Astrocyte (in vitro differentiated cells and primary cell): ENCODE measurements at regions not wholly inside any gene's neighbourhood (a gene's known extent, or its start where the extent isn't known, plus 50 kb on each side); places are given as distances from the start of the nearest gene placed in this dataset.

Experiments used
- DNase-seq: peaks from one replicate; pipeline ENCODE4 v3.0.0-alpha.2; 2010; ENCODE audit warnings: low read depth
- FAIRE-seq: peaks from 2 replicates; lab custom pipeline; 2011; peaks lifted over from hg19 to GRCh38; lab: Jason Lieb, UNC
- H2AFZ ChIP-seq: 2 replicates; pipeline ENCODE4 v1.6.0; 2012; ENCODE audit warnings: low read depth, low read length, inconsistent platforms
- H3K27ac ChIP-seq: 2 replicates; pipeline ENCODE4 v1.5.1; 2011; ENCODE audit warnings: low read depth, low read length, inconsistent platforms
- H3K27me3 ChIP-seq: 2 replicates; pipeline ENCODE4 v1.6.0; 2011; ENCODE audit warnings: low read length, inconsistent platforms; ENCODE audit not compliant: insufficient read depth
- H3K36me3 ChIP-seq: 2 replicates; pipeline ENCODE4 v1.5.1; 2011; ENCODE audit warnings: low read length, inconsistent platforms; ENCODE audit not compliant: insufficient read depth
- H3K4me1 ChIP-seq: 2 replicates; pipeline ENCODE4 v1.5.1; 2011; ENCODE audit warnings: low read length, inconsistent platforms; ENCODE audit not compliant: insufficient read depth
- H3K4me2 ChIP-seq: 2 replicates; pipeline ENCODE4 v1.6.0; 2012; ENCODE audit warnings: low read length, inconsistent platforms
- H3K4me3 ChIP-seq: 2 replicates; pipeline ENCODE4 v1.5.1; 2011; ENCODE audit warnings: low read depth, mild to moderate bottlenecking, low read length, inconsistent platforms; ENCODE audit not compliant: insufficient read depth
- H3K79me2 ChIP-seq: 2 replicates; pipeline ENCODE4 v1.6.0; 2012; ENCODE audit warnings: mild to moderate bottlenecking, low read length, inconsistent platforms; ENCODE audit not compliant: insufficient read depth
- H3K9ac ChIP-seq: 2 replicates; pipeline ENCODE4 v1.6.0; 2012; ENCODE audit warnings: mild to moderate bottlenecking, low read length, inconsistent platforms
- H3K9me3 ChIP-seq: 2 replicates; pipeline ENCODE4 v1.5.1; 2012; ENCODE audit warnings: low read depth, mild to moderate bottlenecking, low read length, inconsistent platforms; ENCODE audit not compliant: insufficient read depth
- H4K20me1 ChIP-seq: 2 replicates; pipeline ENCODE4 v1.6.0; 2012; ENCODE audit warnings: low read length, inconsistent platforms; ENCODE audit not compliant: insufficient read depth
- H3K27ac Mint-ChIP-seq: one replicate; pipeline ENCODE4 v1.8.0; 2021; ENCODE audit warnings: mild to moderate bottlenecking, mixed read lengths; ENCODE audit not compliant: unreplicated experiment
- H3K27me3 Mint-ChIP-seq: one replicate; pipeline ENCODE4 v1.8.0; 2021; ENCODE audit warnings: low read depth, mixed read lengths; ENCODE audit not compliant: unreplicated experiment
- H3K36me3 Mint-ChIP-seq: one replicate; pipeline ENCODE4 v1.8.0; 2021; ENCODE audit warnings: low read depth, mixed read lengths; ENCODE audit not compliant: unreplicated experiment
- H3K4me1 Mint-ChIP-seq: one replicate; pipeline ENCODE4 v1.8.0; 2021; ENCODE audit warnings: low read depth, mixed read lengths; ENCODE audit not compliant: unreplicated experiment
- H3K4me3 Mint-ChIP-seq: one replicate; pipeline ENCODE4 v1.8.0; 2021; ENCODE audit warnings: mild to moderate bottlenecking, moderate library complexity, mixed read lengths; ENCODE audit not compliant: unreplicated experiment
- H3K9me3 Mint-ChIP-seq: one replicate; pipeline ENCODE4 v1.8.0; 2021; ENCODE audit warnings: mild to moderate bottlenecking, mixed read lengths; ENCODE audit not compliant: unreplicated experiment
- CTCF ChIP-seq: IDR thresholded peaks from 2 replicates; pipeline ENCODE4 v1.5.1; 2011; ENCODE audit warnings: low read depth, mild to moderate bottlenecking, inconsistent platforms, low read length, moderate library complexity; ENCODE audit not compliant: insufficient read depth
- EZH2 ChIP-seq: IDR thresholded peaks from 2 replicates; pipeline ENCODE4 v1.6.1; 2012; ENCODE audit warnings: mild to moderate bottlenecking, low read length, inconsistent platforms; ENCODE audit not compliant: insufficient read depth

- Histone ChIP-seq H3K79me2 (no peaks in the 10 kb centered on the region), H3K4me3 (no peak overlapping the region), H3K4me2 (no peak overlapping the region), H3K27me3 (no peaks in the 10 kb centered on the region), H3K27ac (no peak overlapping the region), H3K9me3 (no peaks in the 10 kb centered on the region), H3K36me3 (no peaks in the 10 kb centered on the region), H3K4me1 (no peaks in the 10 kb centered on the region), H3K9ac (no peak overlapping the region), H2AFZ (no peak overlapping the region), H4K20me1 (no peaks in the 10 kb centered on the region)
- Mint-ChIP-seq H3K4me3 (no peak overlapping the region), H3K27ac (no peak overlapping the region), H3K9me3 (no peaks in the 10 kb centered on the region), H3K36me3 (no peaks in the 10 kb centered on the region), H3K4me1 (no peaks in the 10 kb centered on the region), H3K27me3 (no peaks in the 10 kb centered on the region)
- TF ChIP-seq EZH2, result no peak
- TF ChIP-seq CTCF, result no peak
- DNase-seq (no peak), FAIRE-seq (no peak)
Measured at GRCh38 chr16:6446370-6446769, 886.3 kb upstream of the RBFOX1 start.

- H2AFZ ChIP-seq, result no peak overlapping the region
- H4K20me1 ChIP-seq, result no peaks in the 10 kb centered on the region
- no peak for FAIRE-seq
- H3K27me3 Mint-ChIP-seq, result peaks cover 2% of the 10 kb centered on the region
- H3K4me2 ChIP-seq, result no peak overlapping the region
- DNase-seq, result no peak
- H3K4me3 Mint-ChIP-seq, result no peak overlapping the region
- no peaks in the 10 kb centered on the region for H3K79me2 ChIP-seq
- H3K4me1 Mint-ChIP-seq, result no peaks in the 10 kb centered on the region
- TF ChIP-seq EZH2 (no peak), CTCF (no peak)
- no peaks in the 10 kb centered on the region for H3K27me3 ChIP-seq
- H3K4me3 ChIP-seq, result no peak overlapping the region
- no peaks in the 10 kb centered on the region for H3K36me3 ChIP-seq
- peaks cover 2% of the 10 kb centered on the region for H3K9me3 Mint-ChIP-seq
- no peaks in the 10 kb centered on the region for H3K4me1 ChIP-seq
- H3K9ac ChIP-seq, result no peak overlapping the region
- H3K27ac Mint-ChIP-seq, result no peak overlapping the region
- no peak overlapping the region for H3K27ac ChIP-seq
- H3K9me3 ChIP-seq, result peaks cover 8% of the 10 kb centered on the region
- no peaks in the 10 kb centered on the region for H3K36me3 Mint-ChIP-seq
Measured at GRCh38 chr16:6439129-6439528, 893.5 kb upstream of the RBFOX1 start.

- Histone ChIP-seq H3K36me3 (no peaks in the 10 kb centered on the region), H3K27me3 (no peaks in the 10 kb centered on the region), H3K4me1 (no peaks in the 10 kb centered on the region), H3K9me3 (peaks cover 2% of the 10 kb centered on the region), H3K27ac (no peak overlapping the region), H3K4me2 (no peak overlapping the region), H4K20me1 (no peaks in the 10 kb centered on the region), H3K79me2 (no peaks in the 10 kb centered on the region), H3K4me3 (no peak overlapping the region), H3K9ac (no peak overlapping the region), H2AFZ (no peak overlapping the region)
- TF ChIP-seq CTCF (no peak), EZH2 (no peak)
- no peak overlapping the region for H3K4me3 Mint-ChIP-seq
- no peak for FAIRE-seq
- H3K36me3 Mint-ChIP-seq, result no peaks in the 10 kb centered on the region
- no peak for DNase-seq
- no peak overlapping the region for H3K27ac Mint-ChIP-seq
- H3K4me1 Mint-ChIP-seq, result no peaks in the 10 kb centered on the region
- H3K27me3 Mint-ChIP-seq, result peaks cover 8% of the 10 kb centered on the region
- no peaks in the 10 kb centered on the region for H3K9me3 Mint-ChIP-seq
Measured at GRCh38 chr16:6428861-6429260, 903.8 kb upstream of the RBFOX1 start.
